SK-N-SH (cell line): ENCODE measurements at regions not wholly inside any gene's neighbourhood (a gene's known extent, or its start where the extent isn't known, plus 50 kb on each side); places are given as distances from the start of the nearest gene placed in this dataset.

Experiments
- CTCF ChIP-seq: fragments of 200-600 bp; sonication (generic); IDR thresholded peaks from 2 replicates; pipeline ENCODE4 v1.6.1; 2017; ENCODE audit warnings: antibody characterized with exemption, mild to moderate bottlenecking, moderate library complexity
- EP300 ChIP-seq, 2 experiments: IDR thresholded peaks; 2 replicates each; pipeline versions ENCODE4 v1.4.0 to v1.6.1; 2012; ENCODE audit warnings: borderline replicate concordance in 1 of 2, low read depth in 1 of 2, low read length in 1 of 2
- POLR2AphosphoS5 ChIP-seq: IDR thresholded peaks from 2 replicates; pipeline ENCODE4 v1.6.1; 2012; ENCODE audit warnings: low read depth, low read length
- RAD21 ChIP-seq: IDR thresholded peaks from 2 replicates; pipeline ENCODE4 v1.6.1; 2012; ENCODE audit warnings: mild to moderate bottlenecking, low read length

GRCh38 chr12:83574142-83574541, 887.4 kb downstream of the TMTC2 start:
- TF ChIP-seq EP300 (IDR thresholded peaks at IDR 0.05; ENCODE audit: borderline replicate concordance in 1 of 2, low read depth in 1 of 2, low read length in 1 of 2) (no peak), CTCF (no peak), POLR2AphosphoS5 (no peak), RAD21 (no peak)
